ENCODE measurements at regions not wholly inside any gene's neighbourhood (a gene's known extent, or its start where the extent isn't known, plus 50 kb on each side); places are given as distances from the start of the nearest gene placed in this dataset.

- no peak for DNase-seq (ENCODE audit: low spot score)
- H3K9me3 ChIP-seq, result no peaks in the 10 kb centered on the region
These were observed 606.5 kb upstream of the ADAMTS16 start for GRCh38 chr5:4533457-4534105.

GRCh38 chr5:4537489-4537888 is 602.6 kb upstream of the ADAMTS16 start:
- no peak overlapping the region for H3K4me3 ChIP-seq
- H3K27ac ChIP-seq, result no peak overlapping the region
- H3K4me1 ChIP-seq (ENCODE audit: control insufficient read depth in 1 of 2, low read depth in 2 of 2), result no peaks in the 10 kb centered on the region
- ATAC-seq (ENCODE audit: insufficient number of reproducible peaks, low FRiP score, low read depth) (no peak), DNase-seq (ENCODE audit: low spot score) (no peak)
- H3K9me3 ChIP-seq, result no peaks in the 10 kb centered on the region
- H3K27me3 ChIP-seq (replicated peaks; ENCODE audit: insufficient read depth), result no peaks in the 10 kb centered on the region
- no peaks in the 10 kb centered on the region for H3K36me3 ChIP-seq
- no peak for TF ChIP-seq CTCF (IDR thresholded peaks at IDR 0.05)

More at GRCh38 chr5:4533457-4534105, 606.5 kb upstream of the ADAMTS16 start:
- no peak for ATAC-seq (ENCODE audit: insufficient number of reproducible peaks, low FRiP score, low read depth)
- Histone ChIP-seq H3K4me1 (ENCODE audit: control insufficient read depth in 1 of 2, low read depth in 2 of 2) (no peaks in the 10 kb centered on the region), H3K27ac (no peak overlapping the region), H3K36me3 (no peaks in the 10 kb centered on the region), H3K4me3 (no peak overlapping the region), H3K27me3 (replicated peaks; ENCODE audit: insufficient read depth) (no peaks in the 10 kb centered on the region)
- TF ChIP-seq CTCF (IDR thresholded peaks at IDR 0.05), result no peak

- no peak overlapping the region for H3K4me3 ChIP-seq
- no peaks in the 10 kb centered on the region for H3K9me3 ChIP-seq
- TF ChIP-seq CTCF (IDR thresholded peaks at IDR 0.05), result no peak
- no peaks in the 10 kb centered on the region for H3K4me1 ChIP-seq (ENCODE audit: control insufficient read depth in 1 of 2, low read depth in 2 of 2)
- DNase-seq (ENCODE audit: low spot score) (no peak), ATAC-seq (ENCODE audit: insufficient number of reproducible peaks, low FRiP score, low read depth) (no peak)
- no peaks in the 10 kb centered on the region for H3K36me3 ChIP-seq
- H3K27me3 ChIP-seq (replicated peaks; ENCODE audit: insufficient read depth), result no peaks in the 10 kb centered on the region
- H3K27ac ChIP-seq, result no peak overlapping the region
These were observed 599.6 kb upstream of the ADAMTS16 start for GRCh38 chr5:4540375-4541173.

- no peak for DNase-seq (ENCODE audit: low spot score)
- H3K27me3 ChIP-seq (replicated peaks; ENCODE audit: insufficient read depth), result no peaks in the 10 kb centered on the region
- no peaks in the 10 kb centered on the region for H3K4me1 ChIP-seq (ENCODE audit: control insufficient read depth in 1 of 2, low read depth in 2 of 2)
- H3K36me3 ChIP-seq, result no peaks in the 10 kb centered on the region
- no peak for TF ChIP-seq CTCF (IDR thresholded peaks at IDR 0.05)
- H3K4me3 ChIP-seq, result no peak overlapping the region
- H3K27ac ChIP-seq, result no peak overlapping the region
- no peaks in the 10 kb centered on the region for H3K9me3 ChIP-seq
- no peak for ATAC-seq (ENCODE audit: insufficient number of reproducible peaks, low FRiP score, low read depth)
These were observed 598.8 kb upstream of the ADAMTS16 start for GRCh38 chr5:4541334-4541733.

- no peak for DNase-seq (ENCODE audit: low spot score)
- ATAC-seq (ENCODE audit: insufficient number of reproducible peaks, low FRiP score, low read depth), result no peak
- no peak for TF ChIP-seq CTCF (IDR thresholded peaks at IDR 0.05)
- no peaks in the 10 kb centered on the region for H3K36me3 ChIP-seq
- no peaks in the 10 kb centered on the region for H3K4me1 ChIP-seq (ENCODE audit: control insufficient read depth in 1 of 2, low read depth in 2 of 2)
- H3K27me3 ChIP-seq (replicated peaks; ENCODE audit: insufficient read depth), result no peaks in the 10 kb centered on the region
- no peak overlapping the region for H3K4me3 ChIP-seq
- no peaks in the 10 kb centered on the region for H3K9me3 ChIP-seq
- H3K27ac ChIP-seq, result no peak overlapping the region
These were observed 597.9 kb upstream of the ADAMTS16 start for GRCh38 chr5:4542145-4542778.

All from thoracic aorta (tissue), 2 donors.